PC-9 (cell line): ENCODE measurements at regions not wholly inside any gene's neighbourhood (a gene's known extent, or its start where the extent isn't known, plus 50 kb on each side); places are given as distances from the start of the nearest gene placed in this dataset.

ENCODE experiments used
- BruUV-seq: library from RNA; stranded (reverse); fragments of 400-500 nt; replicated peaks from 2 replicates; lab custom pipeline; 2021; lab: Mats Ljungman, UMichigan
- CTCF ChIA-PET: fragments of 300-600 bp; sonication (Branson Sonifier 250); formaldehyde crosslinking; loops from one replicate; lab custom pipeline; 2022; ENCODE audit warnings: antibody characterized with exemption; lab: Charles Lee
- POLR2A ChIA-PET: fragments of 300-600 bp; sonication (Branson Sonifier 250); formaldehyde crosslinking; loops from one replicate; lab custom pipeline; 2022; ENCODE audit warnings: antibody characterized with exemption; ENCODE audit not compliant: unreplicated experiment; lab: Charles Lee
- DNase-seq, 2 experiments: peaks; one replicate each; pipeline versions ENCODE4 v3.0.0 to v3.0.0-alpha.2; 2015 to 2022; ENCODE audit warnings: mixed read lengths in 1 of 2
- H2AFZ ChIP-seq: fragments of 200-600 bp; sonication (generic); 2 replicates; pipeline ENCODE4 v1.8.1; 2017; ENCODE audit warnings: antibody characterized with exemption
- H3F3A ChIP-seq: fragments of 200-600 bp; sonication (generic); 2 replicates; pipeline ENCODE4 v1.8.1; 2017; ENCODE audit warnings: antibody characterized with exemption, mild to moderate bottlenecking, low read depth; ENCODE audit not compliant: insufficient read depth
- H3K27ac ChIP-seq: fragments of 200-600 bp; sonication (generic); 2 replicates; pipeline ENCODE4 v1.6.1; 2016; ENCODE audit warnings: mixed run types
- H3K27me3 ChIP-seq: fragments of 200-600 bp; sonication (generic); 2 replicates; pipeline ENCODE4 v1.6.1; 2016; ENCODE audit warnings: low read depth, mixed run types; ENCODE audit not compliant: insufficient read depth
- H3K36me3 ChIP-seq: fragments of 200-600 bp; sonication (generic); 2 replicates; pipeline ENCODE4 v1.6.1; 2016; ENCODE audit warnings: low read depth, mixed run types
- H3K4me1 ChIP-seq: fragments of 200-600 bp; sonication (generic); replicated peaks from 2 replicates; pipeline ENCODE4 v1.6.1; 2016; ENCODE audit warnings: mixed run types; ENCODE audit not compliant: insufficient read depth
- H3K4me2 ChIP-seq: fragments of 200-600 bp; sonication (generic); 2 replicates; pipeline ENCODE4 v1.6.1; 2017; ENCODE audit warnings: mixed run types
- H3K4me3 ChIP-seq: fragments of 200-600 bp; sonication (generic); 2 replicates; pipeline ENCODE4 v1.6.1; 2016; ENCODE audit warnings: mixed run types
- H3K79me2 ChIP-seq: fragments of 200-600 bp; sonication (generic); 2 replicates; pipeline ENCODE4 v1.6.1; 2017; ENCODE audit warnings: low read depth, mixed run types
- H3K9me2 ChIP-seq: fragments of 200-600 bp; sonication (generic); 2 replicates; pipeline ENCODE4 v1.8.1; 2017; ENCODE audit warnings: mild to moderate bottlenecking; ENCODE audit not compliant: insufficient read depth
- H3K9me3 ChIP-seq: fragments of 200-600 bp; sonication (generic); 2 replicates; pipeline ENCODE4 v1.8.1; 2016; ENCODE audit warnings: low read depth; ENCODE audit not compliant: insufficient read depth
- H4K20me1 ChIP-seq: fragments of 200-600 bp; sonication (generic); 2 replicates; pipeline ENCODE4 v1.8.1; 2017; ENCODE audit not compliant: insufficient read depth
- EZH2 ChIP-seq: fragments of 200-600 bp; sonication (generic); IDR thresholded peaks from 2 replicates; pipeline ENCODE4 v1.8.0; 2017; ENCODE audit warnings: antibody characterized with exemption, low read depth
- intact Hi-C: fragments of 100-400 bp; cut with micrococcal nuclease; formaldehyde crosslinking; loops from one replicate; pipeline ENCODE4 v1.10.0; 2022; ENCODE audit not compliant: unreplicated experiment
- TF ChIP-seq, protein P1 (sequence below): fragments of 200-600 bp; sonication (generic); conservative IDR thresholded peaks from 2 replicates; pipeline ENCODE4 v1.6.1; 2017; ENCODE audit warnings: mixed run types, antibody characterized with exemption, mild to moderate bottlenecking, moderate library complexity

DNA sequence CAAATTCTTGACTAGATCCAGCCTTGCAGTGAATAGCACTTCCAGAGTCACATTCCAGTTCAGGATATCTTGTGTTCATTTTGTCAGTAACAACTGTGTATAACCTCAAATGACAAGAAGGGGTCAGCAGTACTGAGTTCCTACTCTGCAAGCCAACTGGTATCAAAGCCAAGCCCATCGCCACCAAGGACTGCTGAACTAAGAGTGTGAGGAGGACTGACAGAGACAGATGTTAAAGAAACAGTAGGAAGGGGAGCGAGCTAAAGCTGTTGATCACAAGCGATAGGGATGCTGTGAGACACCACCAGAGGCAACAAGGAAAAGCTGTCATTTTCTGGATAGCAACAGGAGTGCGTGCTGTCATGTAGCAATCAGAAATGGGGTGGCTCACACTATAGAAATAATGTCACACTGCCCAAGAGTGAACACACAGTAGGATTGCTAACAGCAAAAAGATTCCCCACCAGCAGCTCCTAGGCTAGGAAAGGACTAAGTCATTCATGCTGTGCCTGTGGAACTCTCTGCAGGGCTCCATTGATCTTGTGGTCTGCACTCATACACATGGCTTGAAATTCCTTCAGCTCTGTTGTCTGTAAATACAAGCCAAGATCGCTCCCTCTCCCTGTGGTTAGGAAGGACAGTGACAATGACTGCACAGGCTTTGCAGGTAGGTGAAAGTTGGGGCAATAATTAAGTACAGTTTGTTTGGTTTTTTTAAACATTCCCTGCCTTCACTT is 658.6 kb downstream of the NR2F1-AS1 start:
- no peaks in the 10 kb centered on the region for H3K27me3 ChIP-seq
- peaks cover 10% of the 10 kb centered on the region for H3K4me1 ChIP-seq
- intact Hi-C loops, result loop anchor here (10.0 kb wide), 1 partner anchor 882 kb away; no protein-coding TSS in a partner anchor
- H3K79me2 ChIP-seq, result no peaks in the 10 kb centered on the region
- no peak for DNase-seq
- CTCF ChIA-PET, result no interaction called here
- POLR2A ChIA-PET, result no interaction called here
- peaks cover 8% of the 10 kb centered on the region; the same call in 1 of the 2 replicates for H3F3A ChIP-seq
- H3K36me3 ChIP-seq, result no peaks in the 10 kb centered on the region
- no peak for TF ChIP-seq EZH2
- TF ChIP-seq, protein P1, sequence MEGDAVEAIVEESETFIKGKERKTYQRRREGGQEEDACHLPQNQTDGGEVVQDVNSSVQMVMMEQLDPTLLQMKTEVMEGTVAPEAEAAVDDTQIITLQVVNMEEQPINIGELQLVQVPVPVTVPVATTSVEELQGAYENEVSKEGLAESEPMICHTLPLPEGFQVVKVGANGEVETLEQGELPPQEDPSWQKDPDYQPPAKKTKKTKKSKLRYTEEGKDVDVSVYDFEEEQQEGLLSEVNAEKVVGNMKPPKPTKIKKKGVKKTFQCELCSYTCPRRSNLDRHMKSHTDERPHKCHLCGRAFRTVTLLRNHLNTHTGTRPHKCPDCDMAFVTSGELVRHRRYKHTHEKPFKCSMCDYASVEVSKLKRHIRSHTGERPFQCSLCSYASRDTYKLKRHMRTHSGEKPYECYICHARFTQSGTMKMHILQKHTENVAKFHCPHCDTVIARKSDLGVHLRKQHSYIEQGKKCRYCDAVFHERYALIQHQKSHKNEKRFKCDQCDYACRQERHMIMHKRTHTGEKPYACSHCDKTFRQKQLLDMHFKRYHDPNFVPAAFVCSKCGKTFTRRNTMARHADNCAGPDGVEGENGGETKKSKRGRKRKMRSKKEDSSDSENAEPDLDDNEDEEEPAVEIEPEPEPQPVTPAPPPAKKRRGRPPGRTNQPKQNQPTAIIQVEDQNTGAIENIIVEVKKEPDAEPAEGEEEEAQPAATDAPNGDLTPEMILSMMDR, result no peak
- H3K27ac ChIP-seq, result no peak overlapping the region
- no peak overlapping the region for H3K4me2 ChIP-seq
- 0 out of 2 replicates have a peak overlapping the region, but pooled peaks have one; percentile 52 for H2AFZ ChIP-seq
- H4K20me1 ChIP-seq, result no peaks in the 10 kb centered on the region
- BruUV-seq, result no TSS peak
- no peak overlapping the region for H3K4me3 ChIP-seq
- no peaks in the 10 kb centered on the region for H3K9me2 ChIP-seq
- peaks cover 5% of the 10 kb centered on the region; the same call in 1 of the 2 replicates for H3K9me3 ChIP-seq

DNA sequence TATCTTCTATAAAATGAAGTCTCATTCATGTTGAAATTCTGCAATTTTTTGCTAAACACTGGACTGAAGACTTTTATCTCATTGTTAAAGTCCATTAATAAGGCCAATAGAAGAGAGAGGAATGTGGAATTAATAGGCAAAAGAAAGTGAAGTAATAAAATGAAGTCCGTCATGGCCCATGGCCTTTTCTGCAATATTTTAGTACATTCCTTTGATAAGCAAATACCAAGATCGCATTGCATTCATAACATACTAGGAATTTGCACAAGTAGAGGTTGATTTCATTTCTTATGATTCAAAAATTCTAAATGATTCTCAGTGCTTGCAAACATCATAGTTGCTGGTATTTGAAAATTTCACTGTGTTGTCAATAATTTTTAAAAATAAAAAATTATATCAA is 664.0 kb downstream of the NR2F1-AS1 start:
- H3K27ac ChIP-seq, result no peak overlapping the region
- H3K9me3 ChIP-seq, result peaks cover 3% of the 10 kb centered on the region; the same call in 1 of the 2 replicates
- TF ChIP-seq EZH2, result no peak
- TF ChIP-seq, protein P1, result no peak
- H2AFZ ChIP-seq, result no peak overlapping the region
- no peaks in the 10 kb centered on the region for H3K4me1 ChIP-seq
- H3K4me2 ChIP-seq, result no peak overlapping the region
- DNase-seq, result no peak
- no peaks in the 10 kb centered on the region for H3K27me3 ChIP-seq
- intact Hi-C loops, result no loop called here
- H4K20me1 ChIP-seq, result no peaks in the 10 kb centered on the region
- POLR2A ChIA-PET, result no interaction called here
- no peak overlapping the region for H3K4me3 ChIP-seq
- H3K9me2 ChIP-seq, result no peaks in the 10 kb centered on the region
- CTCF ChIA-PET, result no interaction called here
- no TSS peak for BruUV-seq
- H3K36me3 ChIP-seq, result no peaks in the 10 kb centered on the region
- H3K79me2 ChIP-seq, result no peaks in the 10 kb centered on the region
- no peaks in the 10 kb centered on the region for H3F3A ChIP-seq

DNA sequence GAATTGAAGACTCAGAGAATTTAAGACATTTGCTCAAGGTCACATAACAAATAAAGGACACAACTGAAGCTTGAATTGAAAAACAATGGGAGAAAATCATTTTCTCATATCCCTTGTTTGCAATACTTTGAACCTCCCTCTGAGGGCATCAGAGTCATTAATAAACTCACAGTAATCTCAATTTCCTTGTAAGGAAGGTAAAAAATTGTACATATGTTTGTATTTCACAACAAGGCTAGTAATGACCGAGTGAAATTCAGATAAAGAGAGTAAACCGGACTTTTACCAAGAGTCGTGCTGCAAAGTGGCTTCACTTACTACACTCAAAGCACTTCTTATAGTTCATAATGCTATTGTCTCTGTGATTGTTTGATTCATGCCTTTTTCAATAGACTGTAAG is 665.0 kb downstream of the NR2F1-AS1 start:
- POLR2A ChIA-PET, result no interaction called here
- CTCF ChIA-PET, result no interaction called here
- no peak overlapping the region for H2AFZ ChIP-seq
- no peak overlapping the region for H3K4me3 ChIP-seq
- intact Hi-C loops, result no loop called here
- BruUV-seq, result no TSS peak
- H3K27ac ChIP-seq, result no peak overlapping the region
- H3K4me1 ChIP-seq, result no peaks in the 10 kb centered on the region
- H3K27me3 ChIP-seq, result no peaks in the 10 kb centered on the region
- no peaks in the 10 kb centered on the region for H3K36me3 ChIP-seq
- no peaks in the 10 kb centered on the region for H3K79me2 ChIP-seq
- no peaks in the 10 kb centered on the region for H3F3A ChIP-seq
- H3K4me2 ChIP-seq, result no peak overlapping the region
- TF ChIP-seq EZH2, result no peak
- TF ChIP-seq, protein P1, result no peak; the same call in 1 of the 2 replicates
- H3K9me2 ChIP-seq, result no peaks in the 10 kb centered on the region
- H3K9me3 ChIP-seq, result no peaks in the 10 kb centered on the region
- no peaks in the 10 kb centered on the region for H4K20me1 ChIP-seq
- DNase-seq, result no peak
